CD4-positive, alpha-beta T cell treated with Interleukin-21 for 1 hour (primary cell): ENCODE measurements at regions not wholly inside any gene's neighbourhood (a gene's known extent, or its start where the extent isn't known, plus 50 kb on each side); places are given as distances from the start of the nearest gene placed in this dataset.

Experiments
- DNase-seq: peaks from one replicate; pipeline ENCODE4 v3.0.0-alpha.2; 2020

- no peak for DNase-seq
Observed at GRCh38 chr4:10334506-10335028, 122.7 kb downstream of the ZNF518B start.

- DNase-seq = no peak
Observed at GRCh38 chr4:10333942-10334341, 123.3 kb downstream of the ZNF518B start.

DNA sequence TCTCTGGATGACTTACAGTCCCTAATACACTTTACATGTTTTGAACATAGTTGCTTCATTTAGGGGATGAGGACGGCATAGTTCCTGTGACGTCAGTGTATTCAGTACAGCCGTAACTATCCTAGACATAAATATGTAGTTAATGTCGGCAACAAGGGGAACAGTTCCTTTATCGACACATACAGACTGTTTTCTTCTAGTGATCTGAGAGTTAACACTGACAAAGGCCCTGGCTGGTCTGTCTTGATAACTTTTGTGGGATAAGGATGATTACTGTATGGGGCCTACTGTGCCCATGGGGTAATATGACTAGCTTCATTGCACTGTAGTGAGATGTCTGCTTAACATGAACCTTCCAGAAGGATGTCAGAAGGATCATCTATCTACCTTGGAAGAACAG, 131.2 kb downstream of the ZNF518B start:
- DNase-seq = no peak

- DNase-seq = no peak
Observed at GRCh38 chr4:10321931-10322330, 135.3 kb downstream of the ZNF518B start.

- no peak for DNase-seq
Observed at GRCh38 chr4:10320130-10320529, 137.1 kb downstream of the ZNF518B start.

- DNase-seq = no peak
Observed at GRCh38 chr4:10317345-10317744, 139.9 kb downstream of the ZNF518B start.

DNA sequence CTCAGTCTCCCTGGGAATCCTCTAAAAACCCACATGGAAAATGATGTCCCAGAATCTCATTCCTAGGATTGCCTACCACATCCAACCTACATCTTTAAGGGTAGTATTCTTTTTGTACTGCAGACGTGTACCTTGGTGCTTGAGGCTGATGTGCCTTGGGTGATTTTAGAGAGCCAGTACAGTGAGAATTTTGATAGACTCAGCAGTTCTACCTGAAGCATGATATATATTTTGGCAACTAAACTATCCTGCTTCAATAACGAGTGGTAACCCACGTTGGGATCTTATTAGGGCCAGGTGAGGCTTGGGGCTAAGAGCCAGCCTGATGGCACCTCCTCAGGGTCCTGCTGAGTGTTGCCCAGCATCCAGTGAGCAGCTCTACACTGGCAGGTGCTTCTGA, 140.4 kb downstream of the ZNF518B start:
- no peak for DNase-seq

DNA sequence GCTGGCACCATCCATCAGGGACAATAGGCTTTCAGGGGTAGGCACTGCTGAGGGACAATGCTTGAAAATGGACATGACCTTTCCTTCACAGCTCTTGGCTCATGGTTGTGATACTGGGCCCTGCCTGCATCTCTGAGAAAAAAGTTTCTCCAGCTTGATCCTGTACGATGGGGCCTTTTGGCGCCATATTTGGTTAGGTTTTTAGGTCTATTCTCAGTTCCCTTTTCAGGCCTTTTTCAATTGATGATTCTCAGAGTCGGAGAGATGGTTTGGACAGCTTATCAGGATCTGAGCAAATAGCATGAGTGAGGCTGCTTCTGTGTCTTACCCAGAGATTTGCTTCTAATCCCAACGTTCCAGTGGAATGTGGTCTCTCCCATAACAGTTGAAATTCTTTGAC, 141.6 kb downstream of the ZNF518B start:
- DNase-seq = no peak

GRCh38 chr4:10312568-10312967, 144.7 kb downstream of the ZNF518B start:
- DNase-seq = no peak

- DNase-seq = no peak
Observed at GRCh38 chr4:10311939-10312338, 145.3 kb downstream of the ZNF518B start.

DNA sequence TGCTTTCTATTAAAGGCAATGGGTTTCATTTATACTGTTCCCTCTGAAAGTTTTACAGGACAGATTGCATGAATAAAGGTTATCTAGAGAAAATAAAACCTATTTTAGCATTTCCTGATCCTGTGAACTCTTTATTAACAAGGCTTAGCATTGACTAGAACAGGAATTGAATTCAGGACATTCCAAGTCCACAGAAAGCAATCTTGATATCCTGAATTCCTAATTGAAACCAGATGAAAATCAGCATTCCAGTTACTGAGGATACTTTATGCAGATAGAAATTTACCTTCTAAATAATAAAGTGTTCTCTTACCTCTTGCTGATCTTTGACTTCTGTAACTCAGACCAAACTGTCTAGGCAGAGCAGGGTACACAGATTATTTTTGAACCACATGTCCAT, 151.4 kb downstream of the ZNF518B start:
- no peak for DNase-seq

- DNase-seq = no peak
Observed at GRCh38 chr4:10303291-10303690, 153.9 kb downstream of the ZNF518B start.

GRCh38 chr4:10302096-10302495, 155.1 kb downstream of the ZNF518B start:
- DNase-seq = no peak

DNA sequence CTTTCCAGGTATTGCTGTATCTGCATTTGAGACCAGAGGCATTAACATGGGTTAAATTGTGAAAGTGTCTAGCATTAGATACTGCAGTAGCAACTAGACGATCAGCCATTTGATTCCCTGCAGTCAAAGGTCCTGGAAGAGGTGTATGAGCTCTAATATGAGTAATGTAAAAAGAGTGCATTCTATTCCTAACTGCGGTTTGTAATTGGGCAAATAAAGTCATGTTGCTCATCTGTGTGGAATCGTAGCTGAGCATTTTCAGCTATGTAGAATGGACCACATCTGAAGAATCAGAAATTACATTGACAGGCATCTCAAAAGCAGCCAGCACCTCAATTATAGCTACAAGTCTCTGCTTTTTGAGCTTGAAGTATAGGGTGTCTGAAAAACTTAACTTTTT, 157.6 kb downstream of the ZNF518B start:
- no peak for DNase-seq

DNA sequence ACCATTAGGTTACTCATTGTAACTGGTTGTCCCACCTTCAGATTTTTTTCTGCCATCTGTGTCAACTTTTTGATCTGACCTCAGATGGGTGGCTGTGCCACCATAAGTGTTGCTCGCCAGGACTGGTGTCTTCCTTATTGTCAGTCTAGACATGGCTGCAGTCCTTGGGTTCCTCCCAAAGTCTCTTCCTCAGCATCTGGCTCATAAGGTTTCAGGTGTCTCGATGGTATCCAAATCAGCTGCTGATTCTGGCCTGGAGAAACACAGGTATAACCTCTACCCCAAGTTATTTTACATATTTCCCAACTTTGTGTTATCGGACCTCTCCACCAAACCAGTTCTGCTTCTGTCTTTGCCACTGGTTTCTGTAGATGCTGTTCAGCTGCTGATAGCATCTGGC, 158.5 kb downstream of the ZNF518B start:
- DNase-seq = no peak

DNA sequence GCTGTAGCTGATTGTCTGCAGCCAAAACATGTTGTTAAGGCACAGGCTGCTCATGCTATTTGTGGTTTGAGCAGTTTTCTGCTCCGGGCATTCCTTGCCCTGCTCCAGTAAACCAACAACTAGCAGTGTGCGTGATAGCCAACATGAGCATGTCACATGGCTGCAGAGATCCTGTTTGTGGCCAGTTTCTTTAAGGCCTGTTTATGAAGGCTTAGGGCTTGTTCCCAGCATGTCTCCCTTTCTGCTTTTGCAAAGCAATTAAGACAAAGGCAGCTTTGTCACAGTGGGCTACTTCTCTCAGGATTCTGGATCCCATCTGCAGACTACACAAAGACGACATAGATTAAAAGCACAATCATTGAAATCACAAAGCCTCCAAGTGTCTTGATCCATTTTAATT, 160.5 kb downstream of the ZNF518B start:
- DNase-seq = no peak

DNA sequence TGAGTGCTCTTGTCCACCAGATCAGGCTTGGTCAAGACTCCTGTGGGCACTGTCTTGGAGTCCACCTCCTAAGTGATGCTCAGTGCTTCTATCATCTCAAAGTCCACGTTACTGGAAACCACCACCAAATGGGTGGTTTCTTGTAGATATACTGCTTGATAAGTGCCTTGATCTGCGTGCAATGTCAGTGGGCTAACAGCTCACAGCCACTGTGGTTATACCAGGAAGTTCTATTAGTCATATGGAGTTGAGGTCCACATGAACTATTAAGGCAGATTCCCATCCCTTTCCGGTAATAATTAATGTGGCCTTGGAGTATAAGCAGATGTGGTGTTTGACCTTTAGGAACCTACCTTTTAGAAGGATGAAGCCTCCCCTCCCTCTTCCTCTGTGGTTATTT, 161.9 kb downstream of the ZNF518B start:
- DNase-seq = no peak

DNA sequence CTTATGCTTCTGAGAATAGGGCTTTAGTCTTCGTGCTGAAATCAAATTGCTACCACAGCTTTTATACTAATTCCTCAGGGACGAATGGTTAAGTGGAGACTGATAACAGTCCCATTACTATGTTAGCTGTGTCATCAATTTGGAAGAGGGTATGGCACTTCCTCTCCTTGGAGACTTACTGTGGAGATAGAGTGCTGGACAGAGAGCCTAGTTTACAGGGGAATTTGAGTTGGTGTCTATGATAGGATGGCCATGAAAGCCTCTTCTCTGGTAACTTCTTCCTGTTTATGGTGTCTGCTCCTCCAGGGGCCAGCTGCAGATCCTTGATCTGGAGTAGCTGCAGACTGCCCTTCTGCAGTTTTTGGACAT, 167.7 kb downstream of the ZNF518B start:
- no peak for DNase-seq

- no peak for DNase-seq
Observed at GRCh38 chr4:10288830-10289537, 168.2 kb downstream of the ZNF518B start.

DNA sequence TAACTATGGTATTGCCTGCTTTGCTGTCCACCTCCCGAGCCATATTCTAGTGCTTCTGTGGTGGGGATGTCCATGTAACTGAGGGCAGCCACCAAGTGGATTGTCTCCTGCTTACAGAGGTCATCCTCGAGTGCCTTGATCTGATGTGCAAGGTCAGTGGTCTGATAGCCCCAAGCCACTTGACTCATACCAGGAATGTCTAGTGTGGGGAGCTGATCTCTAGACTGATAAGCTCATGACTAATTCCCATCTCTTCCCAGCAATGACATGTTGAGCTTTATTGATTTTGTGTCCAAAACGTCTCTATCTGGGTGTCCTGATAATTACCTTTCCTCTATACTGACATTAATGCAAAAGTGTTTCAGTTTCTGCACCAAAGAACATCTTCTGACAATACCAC, 168.4 kb upstream of the WDR1 start:
- DNase-seq = no peak

- DNase-seq = no peak
Observed at GRCh38 chr4:10283761-10284160, 167.2 kb upstream of the WDR1 start.

DNA sequence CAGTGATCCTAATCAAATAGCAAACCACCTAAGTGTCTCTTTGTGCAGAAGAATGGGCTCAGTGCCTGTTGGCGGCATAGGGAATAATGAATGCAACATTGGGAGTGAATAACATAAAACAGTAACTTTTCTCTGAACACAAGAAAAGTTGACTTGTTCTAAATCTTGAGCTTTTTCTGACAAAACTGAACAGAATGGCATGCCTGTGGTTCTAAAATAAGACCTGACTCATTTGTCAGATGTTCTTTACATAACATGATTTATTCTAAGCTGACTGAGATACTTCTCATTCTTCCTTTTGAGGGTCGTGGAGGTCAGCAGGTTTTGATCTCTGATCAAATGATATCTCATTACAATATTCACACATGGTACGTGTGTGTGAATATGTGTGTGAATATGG, 165.4 kb upstream of the WDR1 start:
- DNase-seq = no peak

GRCh38 chr4:10279261-10279660, 162.7 kb upstream of the WDR1 start:
- no peak for DNase-seq

DNA sequence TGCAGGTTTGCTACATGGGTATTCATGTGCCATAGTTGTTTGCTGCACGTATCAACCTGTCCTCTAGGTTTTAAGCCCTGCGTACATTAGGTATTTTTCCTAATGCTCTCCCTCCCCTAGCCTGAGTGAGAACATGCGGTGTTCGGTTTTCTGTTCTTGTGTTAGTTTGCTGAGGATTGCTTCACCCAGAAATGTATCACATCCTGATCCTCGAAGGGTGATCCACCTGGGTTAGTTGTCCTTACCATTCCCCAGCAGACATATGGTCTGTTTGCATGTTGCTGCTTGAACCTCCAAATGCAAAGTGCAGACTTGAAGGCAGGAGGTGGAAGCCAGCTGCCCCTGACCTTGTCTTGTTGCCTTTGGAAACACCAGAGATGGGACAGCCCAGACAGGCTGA, 161.5 kb upstream of the WDR1 start:
- no peak for DNase-seq

DNA sequence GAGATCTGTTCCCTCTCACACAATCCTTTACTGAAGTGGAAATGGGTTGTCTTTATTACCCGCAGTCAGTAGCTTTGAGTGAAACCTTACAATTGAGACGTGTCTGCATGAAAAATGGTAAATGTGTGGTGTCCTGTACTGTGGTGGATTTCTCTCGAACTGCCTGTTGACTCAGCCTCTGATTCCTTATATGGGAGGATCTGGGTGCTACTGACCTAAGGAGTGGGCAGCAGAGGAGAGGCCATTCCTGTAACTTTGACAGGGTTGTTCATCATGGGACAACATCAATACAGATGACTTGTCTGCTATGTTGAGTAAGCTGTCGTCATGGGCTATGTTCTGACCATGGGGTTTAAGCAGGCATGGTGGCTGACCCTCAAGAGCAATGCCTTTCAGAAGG, 159.6 kb upstream of the WDR1 start:
- DNase-seq = no peak
